BE2C (cell line): ENCODE measurements at regions not wholly inside any gene's neighbourhood (a gene's known extent, or its start where the extent isn't known, plus 50 kb on each side); places are given as distances from the start of the nearest gene placed in this dataset.

ENCODE experiments used
- DNase-seq: peaks from one replicate; pipeline ENCODE4 v3.0.0-alpha.2; 2020
- H3K27me3 ChIP-seq: fragments of 250-450 bp; sonication (Bioruptor Pico); 2 replicates; pipeline ENCODE4 v1.5.1; 2020; ENCODE audit warnings: mild to moderate bottlenecking
- H3K36me3 ChIP-seq: fragments of 250-450 bp; sonication (Bioruptor Pico); 2 replicates; pipeline ENCODE4 v1.5.1; 2020; ENCODE audit warnings: mild to moderate bottlenecking
- H3K4me1 ChIP-seq: fragments of 250-450 bp; sonication (Bioruptor Pico); 2 replicates; pipeline ENCODE4 v1.5.1; 2020
- H3K4me3 ChIP-seq: 2 replicates; pipeline ENCODE4 v1.5.1; 2011; ENCODE audit warnings: low read depth, low read length
- H3K9me3 ChIP-seq: fragments of 250-450 bp; sonication (Bioruptor Pico); 2 replicates; pipeline ENCODE4 v1.5.1; 2020
- CTCF ChIP-seq: IDR thresholded peaks from 2 replicates; pipeline ENCODE4 v1.5.1; 2012; ENCODE audit warnings: mild to moderate bottlenecking, low read depth, low read length

GRCh38 chr5:133718457-133718856 lies 106.1 kb upstream of the FSTL4 start:
- Histone ChIP-seq H3K4me1 (peaks cover 17% of the 10 kb centered on the region), H3K9me3 (no peaks in the 10 kb centered on the region), H3K27me3 (no peaks in the 10 kb centered on the region), H3K4me3 (no peak overlapping the region), H3K36me3 (no peaks in the 10 kb centered on the region)
- DNase-seq, result no peak
- TF ChIP-seq CTCF, result no peak

GRCh38 chr5:133716532-133717183 lies 104.3 kb upstream of the FSTL4 start:
- Histone ChIP-seq H3K27me3 (no peaks in the 10 kb centered on the region), H3K4me1 (peaks cover 26% of the 10 kb centered on the region), H3K36me3 (no peaks in the 10 kb centered on the region), H3K9me3 (no peaks in the 10 kb centered on the region), H3K4me3 (no peak overlapping the region)
- TF ChIP-seq CTCF, result no peak
- DNase-seq, result no peak

GRCh38 chr5:133715616-133716015 lies 103.3 kb upstream of the FSTL4 start:
- TF ChIP-seq CTCF, result no peak
- H3K27me3 ChIP-seq, result no peaks in the 10 kb centered on the region
- DNase-seq, result no peak
- no peaks in the 10 kb centered on the region for H3K36me3 ChIP-seq
- H3K4me3 ChIP-seq, result no peak overlapping the region
- H3K9me3 ChIP-seq, result no peaks in the 10 kb centered on the region
- peaks cover 26% of the 10 kb centered on the region for H3K4me1 ChIP-seq

- Histone ChIP-seq H3K4me3 (no peak overlapping the region), H3K4me1 (peaks cover 26% of the 10 kb centered on the region)
Observed at GRCh38 chr5:133715216-133715615, 102.9 kb upstream of the FSTL4 start.

GRCh38 chr5:133714161-133714915 lies 102.0 kb upstream of the FSTL4 start:
- H3K4me1 ChIP-seq, result peaks cover 33% of the 10 kb centered on the region
- H3K36me3 ChIP-seq, result no peaks in the 10 kb centered on the region
- DNase-seq, result peak; percentile 87
- peak overlapping the region; percentile 17 for H3K4me3 ChIP-seq
- no peaks in the 10 kb centered on the region for H3K27me3 ChIP-seq
- no peaks in the 10 kb centered on the region for H3K9me3 ChIP-seq
- no peak for TF ChIP-seq CTCF

More at GRCh38 chr5:133715216-133715615, 102.9 kb upstream of the FSTL4 start:
- TF ChIP-seq CTCF, result no peak
- Histone ChIP-seq H3K36me3 (no peaks in the 10 kb centered on the region), H3K27me3 (no peaks in the 10 kb centered on the region), H3K9me3 (no peaks in the 10 kb centered on the region)
- DNase-seq, result no peak

- TF ChIP-seq CTCF, result no peak
- peaks cover 39% of the 10 kb centered on the region for H3K4me1 ChIP-seq
- no peaks in the 10 kb centered on the region for H3K9me3 ChIP-seq
- H3K27me3 ChIP-seq, result no peaks in the 10 kb centered on the region
- no peak overlapping the region; the same call in 1 of the 2 replicates for H3K4me3 ChIP-seq
- H3K36me3 ChIP-seq, result no peaks in the 10 kb centered on the region
- no peak for DNase-seq
Observed at GRCh38 chr5:133713751-133714150, 101.4 kb upstream of the FSTL4 start.
